CD4-positive, alpha-beta T cell treated with Interferon alpha-2 for 1 hour (primary cell): ENCODE measurements at regions not wholly inside any gene's neighbourhood (a gene's known extent, or its start where the extent isn't known, plus 50 kb on each side); places are given as distances from the start of the nearest gene placed in this dataset.
A peak's percentile ranks its signal among the peaks of the same experiment; 100 is the strongest.
"Not testable (repeated sequence)": the region's sequence is repeated elsewhere in the genome, so short reads cannot be mapped to it uniquely, and the experiment has no call there.

Experiments
- DNase-seq, 2 donors: peaks; one replicate each; pipeline ENCODE4 v3.0.0-alpha.2; 2020 to 2022

GRCh38 chr6:71205336-71205956 lies 83.2 kb upstream of the OGFRL1 start:
- DNase-seq: no peak

GRCh38 chr6:71206089-71206488 lies 82.5 kb upstream of the OGFRL1 start:
- DNase-seq: no peak

- no peak for DNase-seq
Measured at GRCh38 chr6:71209206-71209605, 79.4 kb upstream of the OGFRL1 start.

GRCh38 chr6:71209626-71210025 lies 79.0 kb upstream of the OGFRL1 start:
- no peak for DNase-seq

- no peak for DNase-seq
Measured at GRCh38 chr6:71211799-71212198, 76.8 kb upstream of the OGFRL1 start.

GRCh38 chr6:71220466-71220865 lies 68.1 kb upstream of the OGFRL1 start:
- no peak for DNase-seq

GRCh38 chr6:71222671-71223070 lies 65.9 kb upstream of the OGFRL1 start:
- no peak for DNase-seq

- no peak for DNase-seq
Measured at GRCh38 chr6:71224011-71224410, 64.6 kb upstream of the OGFRL1 start.

GRCh38 chr6:71226151-71226550 lies 62.5 kb upstream of the OGFRL1 start:
- DNase-seq: no peak

GRCh38 chr6:71228461-71229041 lies 60.1 kb upstream of the OGFRL1 start:
- peak in 1 of 2 donors; percentile 24 for DNase-seq

- DNase-seq: no peak
Measured at GRCh38 chr6:71229477-71229876, 59.1 kb upstream of the OGFRL1 start.

- not testable (repeated sequence) for DNase-seq
Measured at GRCh38 chr6:71232890-71233289, 55.7 kb upstream of the OGFRL1 start.

- no peak for DNase-seq
Measured at GRCh38 chr6:71236926-71237434, 51.6 kb upstream of the OGFRL1 start.

- no peak for DNase-seq
Measured at GRCh38 chr6:71238351-71238750, 50.3 kb upstream of the OGFRL1 start.
